Loucy (cell line): ENCODE measurements at regions not wholly inside any gene's neighbourhood (a gene's known extent, or its start where the extent isn't known, plus 50 kb on each side); places are given as distances from the start of the nearest gene placed in this dataset.

ENCODE experiments used
- H2AFZ ChIP-seq: fragments of 200-600 bp; sonication (generic); 2 replicates; pipeline ENCODE4 v1.6.0; 2016; ENCODE audit warnings: antibody characterized with exemption, mild to moderate bottlenecking, low read length, moderate library complexity
- H3F3A ChIP-seq: fragments of 200-600 bp; 2 replicates; pipeline ENCODE4 v1.6.0; 2016; ENCODE audit warnings: antibody characterized with exemption, low read depth, mild to moderate bottlenecking
- H3K27me3 ChIP-seq: fragments of 200-600 bp; sonication (generic); 2 replicates; pipeline ENCODE4 v1.6.1; 2014; ENCODE audit warnings: low read length, mild to moderate bottlenecking; ENCODE audit not compliant: insufficient read depth, poor library complexity, severe bottlenecking
- H3K36me3 ChIP-seq: fragments of 200-600 bp; sonication (generic); 2 replicates; pipeline ENCODE4 v1.6.1; 2016; ENCODE audit warnings: low read length; ENCODE audit not compliant: insufficient read depth
- H3K4me1 ChIP-seq: fragments of 200-600 bp; sonication (generic); 2 replicates; pipeline ENCODE4 v1.5.1; 2014; ENCODE audit warnings: low read length, mild to moderate bottlenecking; ENCODE audit not compliant: insufficient read depth, poor library complexity, severe bottlenecking
- H3K4me2 ChIP-seq: fragments of 200-600 bp; sonication (generic); 2 replicates; pipeline ENCODE4 v1.6.0; 2014; ENCODE audit warnings: antibody characterized with exemption, low read length, low read depth, mild to moderate bottlenecking; ENCODE audit not compliant: poor library complexity, severe bottlenecking
- H3K4me3 ChIP-seq: fragments of 200-600 bp; sonication (generic); 2 replicates; pipeline ENCODE4 v1.5.1; 2014; ENCODE audit warnings: low read length, mild to moderate bottlenecking, mixed read lengths; ENCODE audit not compliant: poor library complexity, severe bottlenecking
- H3K79me2 ChIP-seq: fragments of 200-600 bp; sonication (generic); 2 replicates; pipeline ENCODE4 v1.6.1; 2014; ENCODE audit warnings: low read length; ENCODE audit not compliant: insufficient read depth
- H3K9ac ChIP-seq: fragments of 200-600 bp; sonication (generic); 2 replicates; pipeline ENCODE4 v1.6.0; 2014; ENCODE audit warnings: mild to moderate bottlenecking, low read depth, low read length, moderate library complexity; ENCODE audit not compliant: poor library complexity, severe bottlenecking
- H3K9me2 ChIP-seq: fragments of 200-600 bp; sonication (generic); replicated peaks from 2 replicates; pipeline ENCODE4 v1.6.1; 2016; ENCODE audit warnings: low read depth, low read length, mixed read lengths
- H3K9me3 ChIP-seq: fragments of 200-600 bp; sonication (generic); 2 replicates; pipeline ENCODE4 v1.6.1; 2014; ENCODE audit warnings: mild to moderate bottlenecking, antibody characterized with exemption, low read length, low read depth; ENCODE audit not compliant: insufficient read depth
- H4K20me1 ChIP-seq: fragments of 200-600 bp; sonication (generic); 2 replicates; pipeline ENCODE4 v1.6.0; 2014; ENCODE audit warnings: antibody characterized with exemption, low read length, mild to moderate bottlenecking; ENCODE audit not compliant: insufficient read depth, poor library complexity, severe bottlenecking
- EZH2phosphoT487 ChIP-seq: fragments of 200-600 bp; IDR thresholded peaks from 2 replicates; pipeline ENCODE4 v1.6.1; 2018; ENCODE audit warnings: antibody characterized with exemption, mild to moderate bottlenecking, moderate library complexity, borderline replicate concordance
- TF ChIP-seq, protein P1 (sequence below): fragments of 200-600 bp; sonication (generic); conservative IDR thresholded peaks from 2 replicates; pipeline ENCODE4 v1.5.1; 2014; ENCODE audit warnings: mild to moderate bottlenecking, antibody characterized with exemption, low read length

DNA sequence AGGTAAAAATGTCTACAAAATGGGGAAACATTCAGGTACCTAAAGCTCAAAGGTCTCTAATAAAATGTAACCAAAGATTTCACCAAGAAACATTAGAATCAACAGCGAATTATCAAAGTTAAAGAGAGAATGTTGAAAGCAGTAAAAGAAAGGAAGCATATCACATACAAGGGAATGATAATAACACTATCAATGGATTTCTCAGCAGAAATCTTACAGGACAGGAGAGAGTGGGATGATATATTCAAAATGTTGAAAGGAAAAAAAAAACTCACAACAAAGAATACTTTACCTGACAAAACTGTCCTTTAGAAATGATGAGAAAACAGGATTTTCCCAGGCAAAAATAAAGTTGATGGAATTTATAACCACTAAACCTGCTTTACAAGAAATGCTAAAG is 591.2 kb upstream of the POU3F3 start:
- Histone ChIP-seq H3K4me3 (no peak overlapping the region), H3F3A (no peaks in the 10 kb centered on the region), H3K9me2 (0 out of 2 replicates have a peak, but pooled peaks cover 3% of the 10 kb centered on the region), H3K9ac (no peak overlapping the region), H3K79me2 (no peaks in the 10 kb centered on the region), H3K4me1 (no peaks in the 10 kb centered on the region), H3K27me3 (no peaks in the 10 kb centered on the region), H2AFZ (no peak overlapping the region), H4K20me1 (no peaks in the 10 kb centered on the region), H3K4me2 (no peak overlapping the region), H3K9me3 (peaks cover 3% of the 10 kb centered on the region; the same call in 1 of the 2 replicates), H3K36me3 (no peaks in the 10 kb centered on the region)
- TF ChIP-seq EZH2phosphoT487: no peak
- TF ChIP-seq, protein P1, sequence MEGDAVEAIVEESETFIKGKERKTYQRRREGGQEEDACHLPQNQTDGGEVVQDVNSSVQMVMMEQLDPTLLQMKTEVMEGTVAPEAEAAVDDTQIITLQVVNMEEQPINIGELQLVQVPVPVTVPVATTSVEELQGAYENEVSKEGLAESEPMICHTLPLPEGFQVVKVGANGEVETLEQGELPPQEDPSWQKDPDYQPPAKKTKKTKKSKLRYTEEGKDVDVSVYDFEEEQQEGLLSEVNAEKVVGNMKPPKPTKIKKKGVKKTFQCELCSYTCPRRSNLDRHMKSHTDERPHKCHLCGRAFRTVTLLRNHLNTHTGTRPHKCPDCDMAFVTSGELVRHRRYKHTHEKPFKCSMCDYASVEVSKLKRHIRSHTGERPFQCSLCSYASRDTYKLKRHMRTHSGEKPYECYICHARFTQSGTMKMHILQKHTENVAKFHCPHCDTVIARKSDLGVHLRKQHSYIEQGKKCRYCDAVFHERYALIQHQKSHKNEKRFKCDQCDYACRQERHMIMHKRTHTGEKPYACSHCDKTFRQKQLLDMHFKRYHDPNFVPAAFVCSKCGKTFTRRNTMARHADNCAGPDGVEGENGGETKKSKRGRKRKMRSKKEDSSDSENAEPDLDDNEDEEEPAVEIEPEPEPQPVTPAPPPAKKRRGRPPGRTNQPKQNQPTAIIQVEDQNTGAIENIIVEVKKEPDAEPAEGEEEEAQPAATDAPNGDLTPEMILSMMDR: no peak

DNA sequence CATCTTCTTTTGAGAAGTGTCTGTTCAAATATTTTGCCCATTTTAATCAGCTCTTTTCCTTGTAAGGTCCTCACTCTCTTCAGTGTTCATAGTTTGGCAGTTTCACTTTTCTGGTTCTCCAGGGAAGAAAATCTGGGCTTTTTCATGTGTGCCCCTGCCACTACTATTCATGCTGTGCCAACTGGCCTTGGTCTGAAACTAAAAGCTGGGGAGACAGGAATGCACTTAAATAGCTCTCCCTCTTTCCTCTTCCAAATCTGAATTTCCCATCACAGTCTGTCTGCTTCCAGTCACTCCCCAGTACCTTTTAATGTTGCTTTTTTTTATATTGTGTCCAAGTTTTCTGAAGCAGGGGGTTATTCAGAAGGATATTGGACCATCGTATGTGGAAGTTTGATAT is 574.3 kb upstream of the POU3F3 start:
- H3K9me3 ChIP-seq: no peaks in the 10 kb centered on the region
- no peak overlapping the region for H3K4me2 ChIP-seq
- H3K36me3 ChIP-seq: no peaks in the 10 kb centered on the region
- H4K20me1 ChIP-seq: no peaks in the 10 kb centered on the region
- no peaks in the 10 kb centered on the region for H3K9me2 ChIP-seq
- H3K4me3 ChIP-seq: no peak overlapping the region
- H2AFZ ChIP-seq: no peak overlapping the region
- no peaks in the 10 kb centered on the region for H3F3A ChIP-seq
- no peak for TF ChIP-seq EZH2phosphoT487
- TF ChIP-seq, protein P1: no peak
- H3K27me3 ChIP-seq: no peaks in the 10 kb centered on the region
- H3K9ac ChIP-seq: no peak overlapping the region
- no peaks in the 10 kb centered on the region for H3K4me1 ChIP-seq
- H3K79me2 ChIP-seq: no peaks in the 10 kb centered on the region

DNA sequence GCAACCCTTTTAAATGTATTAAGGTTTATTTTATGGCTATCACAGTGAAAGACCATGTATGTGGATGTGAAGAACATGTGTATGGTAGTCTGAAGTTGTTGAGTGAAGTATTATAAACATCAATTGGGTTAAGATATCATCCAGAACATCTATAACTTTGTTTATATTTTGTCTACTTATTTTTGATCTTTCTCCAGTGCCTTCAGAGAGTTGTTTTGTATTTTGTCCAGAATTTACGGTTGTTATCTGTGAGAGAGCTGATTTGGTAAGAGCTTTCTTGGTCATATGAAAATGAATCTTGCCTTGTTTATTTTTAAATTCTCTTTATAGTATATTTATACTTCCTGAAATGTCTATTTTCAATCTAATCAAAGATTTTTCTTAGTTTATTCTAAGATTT is 573.7 kb upstream of the POU3F3 start:
- no peak overlapping the region for H3K4me2 ChIP-seq
- no peak overlapping the region for H3K9ac ChIP-seq
- TF ChIP-seq EZH2phosphoT487: no peak
- TF ChIP-seq, protein P1: no peak
- H4K20me1 ChIP-seq: no peaks in the 10 kb centered on the region
- H3K36me3 ChIP-seq: no peaks in the 10 kb centered on the region
- H3K27me3 ChIP-seq: no peaks in the 10 kb centered on the region
- no peak overlapping the region for H2AFZ ChIP-seq
- H3K9me3 ChIP-seq: no peaks in the 10 kb centered on the region
- no peaks in the 10 kb centered on the region for H3F3A ChIP-seq
- no peaks in the 10 kb centered on the region for H3K79me2 ChIP-seq
- H3K4me3 ChIP-seq: no peak overlapping the region
- H3K9me2 ChIP-seq: no peaks in the 10 kb centered on the region
- H3K4me1 ChIP-seq: no peaks in the 10 kb centered on the region
